DMS 273 (cell line): ENCODE measurements at regions not wholly inside any gene's neighbourhood (a gene's known extent, or its start where the extent isn't known, plus 50 kb on each side); places are given as distances from the start of the nearest gene placed in this dataset.

Experiments used
- DNase-seq: peaks from one replicate; lab custom pipeline; 2025; ENCODE audit not compliant: unreplicated experiment; lab: John Stamatoyannopoulos, UW

GRCh38 chr1:30340934-30341333 is 382.5 kb downstream of the MATN1 start:
- no peak for DNase-seq

- no peak for DNase-seq
Measured at GRCh38 chr1:30339866-30340265, 383.5 kb downstream of the MATN1 start.

GRCh38 chr1:30338765-30339164 is 384.6 kb downstream of the MATN1 start:
- no peak for DNase-seq

GRCh38 chr1:30337324-30337620 is 386.1 kb downstream of the MATN1 start:
- DNase-seq, result no peak

GRCh38 chr1:30336550-30337323 is 386.6 kb downstream of the MATN1 start:
- no peak for DNase-seq

- no peak for DNase-seq
Measured at GRCh38 chr1:30335997-30336390, 387.4 kb downstream of the MATN1 start.

GRCh38 chr1:30335389-30335996 is 387.9 kb downstream of the MATN1 start:
- DNase-seq, result no peak

- DNase-seq, result no peak
Measured at GRCh38 chr1:30334767-30335166, 388.6 kb downstream of the MATN1 start.

GRCh38 chr1:30332116-30333094 is 391.0 kb downstream of the MATN1 start:
- DNase-seq, result no peak

GRCh38 chr1:30331415-30332065 is 391.8 kb downstream of the MATN1 start:
- DNase-seq, result no peak

- DNase-seq, result no peak
Measured at GRCh38 chr1:30330644-30331043, 392.7 kb downstream of the MATN1 start.

- no peak for DNase-seq
Measured at GRCh38 chr1:30329802-30330557, 393.4 kb downstream of the MATN1 start.

- DNase-seq, result no peak
Measured at GRCh38 chr1:30329263-30329753, 394.1 kb downstream of the MATN1 start.

- DNase-seq, result no peak
Measured at GRCh38 chr1:30328401-30329262, 394.8 kb downstream of the MATN1 start.

- no peak for DNase-seq
Measured at GRCh38 chr1:30328100-30328370, 395.4 kb downstream of the MATN1 start.

- DNase-seq, result no peak
Measured at GRCh38 chr1:30327370-30328099, 395.9 kb downstream of the MATN1 start.

- no peak for DNase-seq
Measured at GRCh38 chr1:30325999-30326398, 397.4 kb downstream of the MATN1 start.

- DNase-seq, result no peak
Measured at GRCh38 chr1:30325085-30325935, 398.1 kb downstream of the MATN1 start.
